Upper lobe of right lung (tissue), 1 donor: ENCODE measurements at regions not wholly inside any gene's neighbourhood (a gene's known extent, or its start where the extent isn't known, plus 50 kb on each side); places are given as distances from the start of the nearest gene placed in this dataset.

ENCODE experiments used
- ATAC-seq: fragments of 200-7000 bp; cut with Tn5 transposase; one replicate; pipeline ENCODE4 v1.9.1; 2020; ENCODE audit warnings: mild to moderate bottlenecking, moderate library complexity
- DNase-seq: peaks from one replicate; pipeline ENCODE4 v3.0.0-alpha.2; 2020
- H3K27ac ChIP-seq: fragments of 200-600 bp; one replicate; pipeline ENCODE4 v1.8.0; 2022
- H3K27me3 ChIP-seq: fragments of 200-600 bp; one replicate; pipeline ENCODE4 v1.8.0; 2022; ENCODE audit warnings: mild to moderate bottlenecking
- H3K36me3 ChIP-seq: fragments of 200-600 bp; one replicate; pipeline ENCODE4 v1.8.0; 2022
- H3K4me1 ChIP-seq: fragments of 200-600 bp; one replicate; pipeline ENCODE4 v1.8.0; 2022
- H3K4me3 ChIP-seq: fragments of 200-600 bp; one replicate; pipeline ENCODE4 v1.8.0; 2022; ENCODE audit warnings: mild to moderate bottlenecking
- H3K9me3 ChIP-seq: fragments of 200-600 bp; one replicate; pipeline ENCODE4 v1.8.0; 2022
- intact Hi-C: fragments of 100-400 bp; cut with DNase I; formaldehyde crosslinking; loops from one replicate; pipeline ENCODE4 v1.11.0; 2022
- TF ChIP-seq, protein P1 (sequence below): fragments of 200-600 bp; IDR thresholded peaks from one replicate; pipeline ENCODE4 v1.8.0; 2022; ENCODE audit warnings: antibody characterized with exemption
- donor health status: DM: no; HTN: yes; CAD: no; lungs with severe emphysema.

DNA sequence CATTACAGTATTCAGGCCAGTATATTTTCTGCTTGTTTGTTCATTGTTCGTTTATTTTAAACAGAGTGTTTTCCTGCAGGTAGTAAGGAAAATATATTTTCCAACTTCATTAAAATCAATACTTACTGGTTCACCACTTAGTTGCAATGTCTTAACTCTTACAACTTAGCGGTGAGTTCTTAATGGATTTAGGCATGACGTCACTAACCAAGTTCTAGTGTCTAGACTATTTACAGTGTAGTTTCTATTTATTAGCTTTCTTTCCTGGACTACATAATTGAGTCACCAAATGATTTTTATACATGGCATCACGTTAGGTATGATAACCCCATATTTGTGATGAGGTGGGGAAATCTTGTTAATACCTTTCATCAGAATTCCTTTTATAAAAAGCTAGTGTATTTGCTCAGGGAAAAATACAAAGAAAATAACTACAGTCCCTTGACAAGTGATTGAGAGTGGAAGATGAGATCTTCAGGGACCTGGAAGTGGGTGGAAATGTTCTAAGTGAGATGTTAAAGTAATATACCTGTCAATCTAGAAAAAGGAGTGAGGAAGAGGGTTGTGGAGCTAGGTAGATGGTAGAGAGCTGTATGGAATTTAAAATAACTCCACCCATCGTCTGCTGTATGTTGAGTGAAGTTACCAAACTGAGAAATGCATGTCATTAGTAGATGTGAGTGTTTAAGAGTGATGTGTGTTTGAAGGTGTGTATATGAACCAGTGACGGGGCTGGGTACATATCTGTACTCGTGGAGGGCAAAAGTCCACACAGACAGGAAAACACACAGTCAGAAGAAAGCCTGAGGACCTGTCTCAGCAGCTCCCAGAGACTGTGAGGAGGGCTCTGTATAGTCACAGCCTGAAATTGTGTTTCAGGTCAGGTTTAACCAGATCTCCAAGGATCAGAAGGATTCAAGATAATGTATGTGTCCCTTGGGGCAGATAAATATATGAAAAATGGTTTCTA is 197.6 kb upstream of the ADAMTS5 start:
- ATAC-seq: no peak
- H3K36me3 ChIP-seq: no peaks in the 10 kb centered on the region
- intact Hi-C loops: no loop called here
- no peak overlapping the region for H3K4me3 ChIP-seq
- no peak for DNase-seq
- TF ChIP-seq, protein P1, sequence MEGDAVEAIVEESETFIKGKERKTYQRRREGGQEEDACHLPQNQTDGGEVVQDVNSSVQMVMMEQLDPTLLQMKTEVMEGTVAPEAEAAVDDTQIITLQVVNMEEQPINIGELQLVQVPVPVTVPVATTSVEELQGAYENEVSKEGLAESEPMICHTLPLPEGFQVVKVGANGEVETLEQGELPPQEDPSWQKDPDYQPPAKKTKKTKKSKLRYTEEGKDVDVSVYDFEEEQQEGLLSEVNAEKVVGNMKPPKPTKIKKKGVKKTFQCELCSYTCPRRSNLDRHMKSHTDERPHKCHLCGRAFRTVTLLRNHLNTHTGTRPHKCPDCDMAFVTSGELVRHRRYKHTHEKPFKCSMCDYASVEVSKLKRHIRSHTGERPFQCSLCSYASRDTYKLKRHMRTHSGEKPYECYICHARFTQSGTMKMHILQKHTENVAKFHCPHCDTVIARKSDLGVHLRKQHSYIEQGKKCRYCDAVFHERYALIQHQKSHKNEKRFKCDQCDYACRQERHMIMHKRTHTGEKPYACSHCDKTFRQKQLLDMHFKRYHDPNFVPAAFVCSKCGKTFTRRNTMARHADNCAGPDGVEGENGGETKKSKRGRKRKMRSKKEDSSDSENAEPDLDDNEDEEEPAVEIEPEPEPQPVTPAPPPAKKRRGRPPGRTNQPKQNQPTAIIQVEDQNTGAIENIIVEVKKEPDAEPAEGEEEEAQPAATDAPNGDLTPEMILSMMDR: no peak
- no peaks in the 10 kb centered on the region for H3K9me3 ChIP-seq
- no peak overlapping the region for H3K27ac ChIP-seq
- no peaks in the 10 kb centered on the region for H3K4me1 ChIP-seq
- no peaks in the 10 kb centered on the region for H3K27me3 ChIP-seq

DNA sequence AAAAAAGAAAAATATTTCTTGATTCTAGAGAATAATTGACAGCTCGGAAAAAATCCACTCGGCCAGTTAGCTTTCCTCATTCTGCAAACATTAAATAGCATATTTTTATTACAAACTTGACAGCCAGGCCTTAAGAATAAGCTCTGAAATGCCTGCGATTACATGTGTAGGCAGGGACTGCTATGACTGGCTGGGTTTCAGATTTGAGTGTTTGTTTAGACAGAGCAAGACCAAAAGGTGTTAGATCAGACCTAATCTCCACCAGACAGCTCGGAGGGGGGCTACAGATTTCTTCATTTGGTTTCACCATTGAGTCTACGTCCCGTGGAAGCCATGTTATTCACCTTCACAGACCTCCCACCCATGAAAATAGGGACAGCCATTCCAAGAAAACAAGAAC is 192.1 kb upstream of the ADAMTS5 start:
- H3K4me3 ChIP-seq: no peak overlapping the region
- intact Hi-C loops: no loop called here
- no peak overlapping the region for H3K27ac ChIP-seq
- H3K4me1 ChIP-seq: no peaks in the 10 kb centered on the region
- no peak for ATAC-seq
- no peaks in the 10 kb centered on the region for H3K9me3 ChIP-seq
- no peak for DNase-seq
- no peaks in the 10 kb centered on the region for H3K27me3 ChIP-seq
- TF ChIP-seq, protein P1: no peak
- H3K36me3 ChIP-seq: no peaks in the 10 kb centered on the region

DNA sequence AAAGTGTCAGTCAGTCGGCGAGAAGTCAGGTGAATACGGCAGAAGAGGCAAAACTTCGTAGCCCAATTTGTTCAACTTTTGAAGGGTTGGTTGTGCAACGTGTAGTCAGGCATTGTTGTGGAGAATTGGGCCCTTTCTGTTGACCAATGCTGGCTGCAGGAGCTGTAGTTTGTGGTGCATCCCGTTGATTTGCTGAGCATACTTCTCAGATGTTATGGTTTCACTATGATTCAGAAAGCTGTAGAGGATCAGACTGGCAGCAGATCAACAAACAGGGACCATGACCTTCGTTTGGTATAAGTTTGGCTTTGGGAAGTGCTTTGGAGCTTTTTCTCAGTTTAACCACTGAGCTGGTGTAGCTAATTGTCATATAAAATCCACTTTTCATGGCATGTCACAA is 190.2 kb upstream of the ADAMTS5 start:
- Histone ChIP-seq H3K9me3 (no peaks in the 10 kb centered on the region), H3K36me3 (no peaks in the 10 kb centered on the region), H3K27me3 (no peaks in the 10 kb centered on the region), H3K27ac (no peak overlapping the region), H3K4me1 (no peaks in the 10 kb centered on the region), H3K4me3 (no peak overlapping the region)
- intact Hi-C loops: no loop called here
- DNase-seq: no peak
- TF ChIP-seq, protein P1: no peak
- no peak for ATAC-seq

DNA sequence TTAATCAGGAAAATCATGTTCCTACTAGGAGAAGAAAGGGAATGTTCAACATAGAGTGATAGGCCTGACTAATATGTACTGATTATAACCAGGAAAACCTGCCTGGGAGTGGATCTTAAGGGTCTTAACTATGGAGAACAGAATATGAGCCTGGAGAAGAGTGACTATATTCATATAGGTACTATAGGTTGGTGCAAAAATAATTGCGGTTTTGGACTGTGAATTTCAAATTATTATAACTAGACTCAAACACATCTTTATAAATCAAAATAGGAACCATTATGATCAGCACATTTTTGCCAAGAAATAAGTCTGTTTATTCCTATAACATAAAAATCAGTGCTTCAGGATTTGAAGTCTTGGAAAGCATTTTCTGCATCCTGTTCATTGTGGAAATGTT is 189.8 kb upstream of the ADAMTS5 start:
- no peak overlapping the region for H3K4me3 ChIP-seq
- H3K4me1 ChIP-seq: no peaks in the 10 kb centered on the region
- H3K27ac ChIP-seq: no peak overlapping the region
- no peak for ATAC-seq
- no peaks in the 10 kb centered on the region for H3K9me3 ChIP-seq
- no peak for DNase-seq
- TF ChIP-seq, protein P1: no peak
- intact Hi-C loops: no loop called here
- H3K36me3 ChIP-seq: no peaks in the 10 kb centered on the region
- no peaks in the 10 kb centered on the region for H3K27me3 ChIP-seq

DNA sequence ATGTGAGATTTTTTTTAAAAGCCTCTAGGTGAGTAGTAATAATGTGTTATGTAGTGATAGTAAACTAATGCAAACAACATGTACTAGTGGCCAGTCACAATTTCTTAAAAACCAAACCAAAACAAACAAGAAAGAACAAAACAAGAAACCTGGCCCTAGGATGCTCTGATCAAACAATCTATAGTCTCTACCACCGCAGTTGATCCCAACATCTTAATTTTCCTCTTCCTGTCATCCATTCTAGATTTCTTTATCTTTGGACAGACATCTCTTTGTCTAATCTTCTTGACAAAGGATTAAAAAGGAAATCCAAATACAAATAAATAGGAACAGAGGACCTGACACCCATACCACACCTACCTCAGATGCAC is 188.2 kb upstream of the ADAMTS5 start:
- DNase-seq (no peak), ATAC-seq (no peak)
- H3K4me3 ChIP-seq: no peak overlapping the region
- no peaks in the 10 kb centered on the region for H3K36me3 ChIP-seq
- H3K27me3 ChIP-seq: no peaks in the 10 kb centered on the region
- no peaks in the 10 kb centered on the region for H3K9me3 ChIP-seq
- intact Hi-C loops: no loop called here
- TF ChIP-seq, protein P1: no peak
- no peaks in the 10 kb centered on the region for H3K4me1 ChIP-seq
- H3K27ac ChIP-seq: no peak overlapping the region
